ENCODE measurements at regions not wholly inside any gene's neighbourhood (a gene's known extent, or its start where the extent isn't known, plus 50 kb on each side); places are given as distances from the start of the nearest gene placed in this dataset.

DNA sequence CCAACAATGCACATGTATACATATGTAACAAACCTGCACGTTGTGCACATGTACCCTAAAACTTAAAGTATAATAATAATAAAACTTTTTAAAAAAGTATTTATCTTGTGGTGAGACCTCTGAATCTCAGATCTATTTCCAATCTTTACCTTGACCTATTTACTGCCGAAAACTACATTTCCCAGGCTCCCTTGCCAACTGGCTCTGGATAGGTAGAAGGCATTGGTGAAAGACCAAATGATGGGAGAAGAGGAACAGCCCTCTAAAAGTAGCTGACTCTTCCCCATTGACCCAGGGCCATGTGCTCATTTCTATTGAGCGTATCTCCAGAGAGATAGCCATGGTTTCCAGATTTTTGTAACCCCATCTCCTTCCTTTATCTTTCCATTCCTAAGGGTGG lies 247.4 kb downstream of the GPAM start:
- TF ChIP-seq, protein P1, sequence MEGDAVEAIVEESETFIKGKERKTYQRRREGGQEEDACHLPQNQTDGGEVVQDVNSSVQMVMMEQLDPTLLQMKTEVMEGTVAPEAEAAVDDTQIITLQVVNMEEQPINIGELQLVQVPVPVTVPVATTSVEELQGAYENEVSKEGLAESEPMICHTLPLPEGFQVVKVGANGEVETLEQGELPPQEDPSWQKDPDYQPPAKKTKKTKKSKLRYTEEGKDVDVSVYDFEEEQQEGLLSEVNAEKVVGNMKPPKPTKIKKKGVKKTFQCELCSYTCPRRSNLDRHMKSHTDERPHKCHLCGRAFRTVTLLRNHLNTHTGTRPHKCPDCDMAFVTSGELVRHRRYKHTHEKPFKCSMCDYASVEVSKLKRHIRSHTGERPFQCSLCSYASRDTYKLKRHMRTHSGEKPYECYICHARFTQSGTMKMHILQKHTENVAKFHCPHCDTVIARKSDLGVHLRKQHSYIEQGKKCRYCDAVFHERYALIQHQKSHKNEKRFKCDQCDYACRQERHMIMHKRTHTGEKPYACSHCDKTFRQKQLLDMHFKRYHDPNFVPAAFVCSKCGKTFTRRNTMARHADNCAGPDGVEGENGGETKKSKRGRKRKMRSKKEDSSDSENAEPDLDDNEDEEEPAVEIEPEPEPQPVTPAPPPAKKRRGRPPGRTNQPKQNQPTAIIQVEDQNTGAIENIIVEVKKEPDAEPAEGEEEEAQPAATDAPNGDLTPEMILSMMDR (IDR thresholded peaks at IDR 0.05) = no peak

DNA sequence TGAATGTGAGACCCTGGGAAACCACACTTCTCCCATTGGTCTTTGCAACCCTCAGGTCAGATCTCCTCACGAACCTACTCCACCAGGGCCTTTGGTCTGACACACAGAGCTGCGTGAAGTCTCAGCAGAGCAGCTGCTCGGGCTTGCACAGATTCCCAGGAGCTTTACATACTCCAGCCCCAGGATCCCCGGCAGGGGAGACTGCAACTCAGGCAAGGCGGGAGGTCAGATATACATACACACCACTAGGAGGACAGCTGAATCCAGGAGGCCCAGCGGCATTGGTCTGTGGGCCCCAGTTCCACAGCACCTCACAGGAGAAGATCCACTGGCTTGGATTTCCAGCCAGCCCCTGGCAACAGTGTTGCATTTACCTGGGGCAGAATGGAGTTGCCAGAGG lies 239.2 kb downstream of the GPAM start:
- TF ChIP-seq, protein P1 (IDR thresholded peaks at IDR 0.05) = no peak

DNA sequence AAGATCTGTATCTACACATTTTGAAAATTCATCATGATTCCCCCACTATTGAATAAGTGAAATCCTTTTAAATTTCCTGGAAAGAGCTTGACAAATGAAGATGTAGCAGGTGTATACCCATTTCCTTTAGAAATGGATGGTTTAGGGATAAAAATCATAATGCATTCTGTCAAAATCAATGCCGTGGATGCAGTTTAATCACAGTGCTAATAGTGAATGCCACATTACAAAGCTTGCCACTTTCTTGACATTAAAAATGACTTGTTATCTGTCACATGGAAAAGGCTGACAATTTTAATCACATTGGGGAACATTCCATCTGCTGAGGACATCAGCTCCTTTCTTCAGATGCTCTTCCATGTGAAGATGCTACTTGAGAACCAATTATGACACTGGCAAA lies 229.6 kb downstream of the GPAM start:
- TF ChIP-seq, protein P1 (IDR thresholded peaks at IDR 0.05) = no peak

DNA sequence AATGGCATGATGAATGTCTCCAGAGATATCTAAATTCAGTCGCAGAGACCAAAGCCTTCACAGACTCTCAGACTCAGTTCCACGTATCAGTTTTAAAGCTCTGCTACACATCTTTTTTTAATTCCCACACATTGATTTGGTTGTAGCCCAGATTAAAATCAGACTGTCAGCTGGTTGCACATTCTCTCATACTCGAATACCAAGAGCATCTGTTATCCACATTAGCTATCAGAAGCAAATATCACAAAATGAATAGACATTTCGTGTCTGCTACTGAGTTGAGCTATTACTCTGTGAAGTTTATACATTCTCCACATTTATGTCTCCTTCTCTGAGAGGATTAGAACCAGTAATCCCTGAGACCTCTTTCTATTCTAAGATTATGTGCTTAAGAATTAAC lies 229.2 kb downstream of the GPAM start:
- TF ChIP-seq, protein P1 (IDR thresholded peaks at IDR 0.05) = no peak

DNA sequence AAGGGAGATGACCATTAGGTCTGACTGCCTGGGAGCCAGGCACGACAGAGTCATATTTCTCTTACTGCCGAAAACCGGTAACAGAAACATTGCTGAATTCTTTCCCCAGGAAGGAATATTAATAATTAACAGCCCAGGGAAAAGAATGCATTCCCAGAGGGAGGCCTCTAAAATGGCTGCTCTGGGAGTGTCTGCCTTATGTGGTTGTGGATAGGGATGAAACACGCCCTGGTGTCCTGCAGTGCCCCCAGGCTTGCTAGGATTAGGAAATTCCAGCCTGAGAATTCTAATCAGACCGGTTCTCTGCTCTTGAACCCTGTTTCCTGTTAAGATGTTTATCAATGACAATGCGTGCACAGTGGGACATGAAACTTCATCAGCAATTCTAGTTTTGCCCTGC lies 226.7 kb downstream of the GPAM start:
- TF ChIP-seq, protein P1 (IDR thresholded peaks at IDR 0.05) = no peak

DNA sequence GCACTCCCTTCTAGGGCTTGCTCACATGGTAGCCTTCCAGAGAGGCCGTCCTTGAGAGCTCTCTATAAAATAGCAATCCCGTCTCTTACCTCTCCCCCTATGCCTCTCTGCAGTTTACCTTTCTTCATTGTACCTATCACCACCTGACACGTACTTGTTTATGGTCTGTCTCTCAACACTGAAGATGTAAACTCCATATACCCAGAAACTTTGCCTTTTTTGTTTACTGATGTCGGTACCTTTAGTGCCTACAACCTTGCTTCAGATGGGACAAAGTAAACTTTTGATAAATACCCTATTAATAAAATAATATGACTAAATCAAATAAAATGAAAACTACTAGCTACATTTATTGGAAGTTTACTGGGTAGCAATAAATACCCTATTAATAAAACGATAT lies 220.6 kb downstream of the GPAM start:
- TF ChIP-seq, protein P1 (IDR thresholded peaks at IDR 0.05) = no peak

DNA sequence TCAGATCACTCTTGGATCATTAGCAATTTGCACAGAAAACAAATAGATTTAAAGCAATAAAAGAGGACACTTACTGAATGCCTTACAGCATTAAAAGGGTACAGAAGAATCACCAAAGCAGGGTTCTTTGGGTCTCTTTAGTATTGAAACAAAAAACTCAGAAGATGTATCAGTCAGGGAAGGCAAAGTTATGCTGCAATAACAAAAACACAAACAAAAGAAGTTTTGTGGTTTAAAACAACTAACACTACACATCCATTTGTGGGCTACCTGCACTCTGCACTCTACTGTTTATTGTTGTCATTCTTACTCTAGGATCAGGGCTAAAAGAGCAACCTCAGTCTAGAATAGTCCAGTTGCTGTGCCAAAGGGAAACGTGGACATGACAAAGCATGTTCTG lies 216.4 kb downstream of the GPAM start:
- TF ChIP-seq, protein P1 (IDR thresholded peaks at IDR 0.05) = no peak

DNA sequence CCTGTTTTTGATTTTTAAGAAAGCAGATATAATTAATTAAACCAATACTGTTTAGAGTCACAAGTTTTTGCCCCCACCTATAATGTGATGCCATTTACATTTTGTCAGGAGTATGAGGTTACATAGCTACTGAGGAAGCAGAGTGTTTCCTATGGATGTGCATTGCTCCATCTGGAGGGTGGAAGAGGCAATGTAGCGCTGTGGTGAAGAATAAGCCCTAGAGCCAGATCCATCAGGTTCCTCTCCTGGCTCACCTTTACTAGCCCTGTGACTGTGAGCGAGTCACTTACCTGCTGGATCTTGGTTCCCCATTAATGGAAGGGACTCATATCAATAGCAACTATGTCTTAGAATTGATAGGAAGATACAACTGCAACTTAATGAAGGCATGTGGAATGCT lies 216.0 kb downstream of the GPAM start:
- TF ChIP-seq, protein P1 (IDR thresholded peaks at IDR 0.05) = no peak

All from LNCAP (cell line).